HG03103 (cell line): ENCODE measurements at regions not wholly inside any gene's neighbourhood (a gene's known extent, or its start where the extent isn't known, plus 50 kb on each side); places are given as distances from the start of the nearest gene placed in this dataset.
"Not testable (repeated sequence)": the region's sequence is repeated elsewhere in the genome, so short reads cannot be mapped to it uniquely, and the experiment has no call there.

ENCODE experiments used
- ATAC-seq: cut with Tn5 transposase; IDR thresholded peaks from one replicate; pipeline ENCODE4 v1.9.1; 2021; ENCODE audit warnings: low read depth; ENCODE audit not compliant: unreplicated experiment

GRCh38 chr6:139711804-139712585 is 337.5 kb upstream of the CITED2 start:
- no peak for ATAC-seq

GRCh38 chr6:139710556-139710955 is 336.1 kb upstream of the CITED2 start:
- no peak for ATAC-seq

GRCh38 chr6:139708337-139709199 is 334.1 kb upstream of the CITED2 start:
- ATAC-seq: no peak

GRCh38 chr6:139706912-139707311 is 332.5 kb upstream of the CITED2 start:
- ATAC-seq: no peak

GRCh38 chr6:139705284-139705683 is 330.8 kb upstream of the CITED2 start:
- no peak for ATAC-seq

GRCh38 chr6:139703780-139704179 is 329.3 kb upstream of the CITED2 start:
- no peak for ATAC-seq

GRCh38 chr6:139702706-139703105 is 328.3 kb upstream of the CITED2 start:
- no peak for ATAC-seq

- no peak for ATAC-seq
Observed at GRCh38 chr6:139701695-139702094, 327.2 kb upstream of the CITED2 start.

- no peak for ATAC-seq
Observed at GRCh38 chr6:139701003-139701402, 326.6 kb upstream of the CITED2 start.

GRCh38 chr6:139699911-139700310 is 325.5 kb upstream of the CITED2 start:
- no peak for ATAC-seq

GRCh38 chr6:139699335-139699734 is 324.9 kb upstream of the CITED2 start:
- ATAC-seq: no peak

- no peak for ATAC-seq
Observed at GRCh38 chr6:139698526-139699176, 324.2 kb upstream of the CITED2 start.

- ATAC-seq: not testable (repeated sequence)
Observed at GRCh38 chr6:139697856-139698255, 323.4 kb upstream of the CITED2 start.

GRCh38 chr6:139696991-139697390 is 322.5 kb upstream of the CITED2 start:
- ATAC-seq: not testable (repeated sequence)

- no peak for ATAC-seq
Observed at GRCh38 chr6:139695361-139695760, 320.9 kb upstream of the CITED2 start.

- no peak for ATAC-seq
Observed at GRCh38 chr6:139693735-139694134, 319.3 kb upstream of the CITED2 start.

GRCh38 chr6:139690007-139690406 is 315.6 kb upstream of the CITED2 start:
- no peak for ATAC-seq

GRCh38 chr6:139687055-139687454 is 312.6 kb upstream of the CITED2 start:
- ATAC-seq: no peak

GRCh38 chr6:139686308-139686707 is 311.9 kb upstream of the CITED2 start:
- no peak for ATAC-seq

- no peak for ATAC-seq
Observed at GRCh38 chr6:139685009-139685408, 310.6 kb upstream of the CITED2 start.

- ATAC-seq: no peak
Observed at GRCh38 chr6:139680819-139681218, 306.4 kb upstream of the CITED2 start.
